ENCODE measurements at regions not wholly inside any gene's neighbourhood (a gene's known extent, or its start where the extent isn't known, plus 50 kb on each side); places are given as distances from the start of the nearest gene placed in this dataset.

GRCh38 chr13:103153466-103153865, 87.2 kb upstream of the SLC10A2 start:
- POLR2A ChIA-PET, result no interaction called here
- DNase-seq (no peak), ATAC-seq (no peak)
- Mint-ChIP-seq H3K4me3 (no peak overlapping the region), H3K27ac (no peak overlapping the region), H3K9me3 (no peaks in the 10 kb centered on the region), H3K4me1 (no peaks in the 10 kb centered on the region), H3K36me3 (no peaks in the 10 kb centered on the region), H3K27me3 (peaks cover 3 to 21% (median 6%) of the 10 kb centered on the region in 5 donors)

- DNase-seq (no peak), ATAC-seq (no peak)
- Mint-ChIP-seq H3K4me1 (no peaks in the 10 kb centered on the region), H3K36me3 (no peaks in the 10 kb centered on the region), H3K4me3 (no peak overlapping the region), H3K27me3 (peaks cover 1 to 11% (median 4%) of the 10 kb centered on the region in 5 donors), H3K27ac (no peak overlapping the region), H3K9me3 (no peaks in the 10 kb centered on the region)
- POLR2A ChIA-PET, result no interaction called here
Measured at GRCh38 chr13:103147961-103148360, 81.7 kb upstream of the SLC10A2 start.

GRCh38 chr13:103145442-103145841, 79.2 kb upstream of the SLC10A2 start:
- Mint-ChIP-seq H3K27me3 (peaks cover 1 to 14% (median 4%) of the 10 kb centered on the region in 5 donors), H3K27ac (no peak overlapping the region), H3K4me1 (no peaks in the 10 kb centered on the region), H3K36me3 (no peaks in the 10 kb centered on the region), H3K4me3 (no peak overlapping the region), H3K9me3 (no peaks in the 10 kb centered on the region)
- POLR2A ChIA-PET, result no interaction called here
- ATAC-seq (no peak), DNase-seq (no peak)

GRCh38 chr13:103143432-103143831, 77.2 kb upstream of the SLC10A2 start:
- H3K27me3 Mint-ChIP-seq, result peaks cover under 1 to 20% (median 2%) of the 10 kb centered on the region in 5 donors
- H3K36me3 Mint-ChIP-seq, result no peaks in the 10 kb centered on the region
- POLR2A ChIA-PET, result no interaction called here
- H3K27ac Mint-ChIP-seq, result no peak overlapping the region
- H3K9me3 Mint-ChIP-seq, result peaks cover 0 to 7% (median 0%) of the 10 kb centered on the region in 9 donors
- DNase-seq (no peak), ATAC-seq (no peak)
- H3K4me1 Mint-ChIP-seq, result no peaks in the 10 kb centered on the region
- H3K4me3 Mint-ChIP-seq, result no peak overlapping the region

GRCh38 chr13:103142151-103142550, 75.9 kb upstream of the SLC10A2 start:
- POLR2A ChIA-PET, result no interaction called here
- DNase-seq, result no peak
- H3K4me1 Mint-ChIP-seq, result no peaks in the 10 kb centered on the region
- no peak for ATAC-seq
- H3K36me3 Mint-ChIP-seq, result no peaks in the 10 kb centered on the region
- peaks cover 1 to 25% (median 4%) of the 10 kb centered on the region in 5 donors for H3K27me3 Mint-ChIP-seq
- H3K9me3 Mint-ChIP-seq, result peaks cover 0 to 7% (median 0%) of the 10 kb centered on the region in 9 donors
- no peak overlapping the region for H3K27ac Mint-ChIP-seq
- H3K4me3 Mint-ChIP-seq, result no peak overlapping the region

- no peak for DNase-seq
- no peak for ATAC-seq
- Mint-ChIP-seq H3K4me3 (no peak overlapping the region), H3K27me3 (peaks cover 1 to 24% (median 4%) of the 10 kb centered on the region in 5 donors), H3K36me3 (no peaks in the 10 kb centered on the region), H3K9me3 (peaks cover 0 to 7% (median 0%) of the 10 kb centered on the region in 9 donors), H3K27ac (no peak overlapping the region), H3K4me1 (no peaks in the 10 kb centered on the region)
- POLR2A ChIA-PET, result no interaction called here
Measured at GRCh38 chr13:103140001-103140671, 73.9 kb upstream of the SLC10A2 start.

GRCh38 chr13:103134271-103134670, 68.1 kb upstream of the SLC10A2 start:
- DNase-seq, result no peak
- Mint-ChIP-seq H3K4me1 (no peaks in the 10 kb centered on the region), H3K27me3 (peaks cover 0 to 21% (median 0%) of the 10 kb centered on the region in 5 donors), H3K4me3 (no peak overlapping the region), H3K27ac (no peak overlapping the region), H3K36me3 (no peaks in the 10 kb centered on the region), H3K9me3 (peaks cover 0 to 7% (median 0%) of the 10 kb centered on the region in 9 donors)
- POLR2A ChIA-PET, result no interaction called here
- no peak for ATAC-seq

- DNase-seq (no peak), ATAC-seq (no peak)
- POLR2A ChIA-PET, result no interaction called here
- H3K27me3 Mint-ChIP-seq, result peaks cover 0 to 14% (median 0%) of the 10 kb centered on the region in 5 donors
- H3K4me1 Mint-ChIP-seq, result no peaks in the 10 kb centered on the region
- H3K36me3 Mint-ChIP-seq, result no peaks in the 10 kb centered on the region
- peaks cover 0 to under 1% (median 0%) of the 10 kb centered on the region in 9 donors for H3K9me3 Mint-ChIP-seq
- no peak overlapping the region for H3K27ac Mint-ChIP-seq
- H3K4me3 Mint-ChIP-seq, result no peak overlapping the region
Measured at GRCh38 chr13:103133556-103133955, 67.3 kb upstream of the SLC10A2 start.

- Mint-ChIP-seq H3K9me3 (peaks cover 0 to 2% (median 0%) of the 10 kb centered on the region in 9 donors), H3K27me3 (peaks cover 0 to 11% (median 0%) of the 10 kb centered on the region in 5 donors), H3K4me1 (no peaks in the 10 kb centered on the region), H3K4me3 (no peak overlapping the region), H3K36me3 (no peaks in the 10 kb centered on the region), H3K27ac (no peak overlapping the region)
- POLR2A ChIA-PET, result no interaction called here
- ATAC-seq, result no peak
- DNase-seq, result no peak
Measured at GRCh38 chr13:103130681-103131210, 64.5 kb upstream of the SLC10A2 start.

GRCh38 chr13:103130146-103130545, 63.9 kb upstream of the SLC10A2 start:
- peaks cover 0 to 11% (median 0%) of the 10 kb centered on the region in 5 donors for H3K27me3 Mint-ChIP-seq
- H3K9me3 Mint-ChIP-seq, result peaks cover 0 to 2% (median 0%) of the 10 kb centered on the region in 9 donors
- H3K27ac Mint-ChIP-seq, result no peak overlapping the region
- no peaks in the 10 kb centered on the region for H3K36me3 Mint-ChIP-seq
- DNase-seq (no peak), ATAC-seq (no peak)
- no peaks in the 10 kb centered on the region for H3K4me1 Mint-ChIP-seq
- POLR2A ChIA-PET, result no interaction called here
- H3K4me3 Mint-ChIP-seq, result no peak overlapping the region

All from naive thymus-derived CD8-positive, alpha-beta T cell (primary cell).